CD4-positive, alpha-beta T cell (primary cell): ENCODE measurements at regions not wholly inside any gene's neighbourhood (a gene's known extent, or its start where the extent isn't known, plus 50 kb on each side); places are given as distances from the start of the nearest gene placed in this dataset.

Experiments
- ATAC-seq: fragments of 200-7000 bp; cut with Tn5 transposase; one replicate; pipeline ENCODE4 v1.10.0; 2022; ENCODE audit warnings: mild to moderate bottlenecking; ENCODE audit not compliant: poor library complexity
- CTCF ChIA-PET: fragments of 350-600 bp; sonication (Branson Sonifier 250); formaldehyde crosslinking; loops from one replicate; lab custom pipeline; 2021; ENCODE audit warnings: antibody characterized with exemption, inconsistent platforms; lab: Charles Lee
- POLR2A ChIA-PET: fragments of 350-600 bp; sonication (Branson Sonifier 250); formaldehyde crosslinking; loops from one replicate; lab custom pipeline; 2021; ENCODE audit warnings: antibody characterized with exemption, inconsistent platforms; lab: Charles Lee
- DNase-seq, 14 experiments: peaks; one replicate each; pipeline ENCODE4 v3.0.0-alpha.2; 2013 to 2020; ENCODE audit warnings: mixed read lengths in 2 of 14
- H3K27ac ChIP-seq, 2 donors: one replicate each; pipeline versions ENCODE4 v1.5.1 to v1.7.0; 2013; ENCODE audit warnings: low read length in 2 of 2, low read depth in 1 of 2, mild to moderate bottlenecking in 1 of 2
- H3K27me3 ChIP-seq, 2 experiments: 1 replicate in 1 of 2; 2 replicates in 1 of 2; pipeline versions ENCODE4 v1.6.1 to v1.7.0; 2013; ENCODE audit warnings: low read length in 2 of 2, control low read depth in 1 of 2, mild to moderate bottlenecking in 1 of 2, moderate library complexity in 1 of 2; ENCODE audit not compliant: insufficient read depth in 2 of 2, control insufficient read depth in 1 of 2
- H3K36me3 ChIP-seq: one replicate; pipeline ENCODE4 v1.6.1; 2013; ENCODE audit warnings: low read length, control low read depth; ENCODE audit not compliant: insufficient read depth
- H3K4me1 ChIP-seq: one replicate; pipeline ENCODE4 v1.6.1; 2013; ENCODE audit warnings: low read length, control low read depth; ENCODE audit not compliant: insufficient read depth
- H3K4me3 ChIP-seq: one replicate; pipeline ENCODE4 v1.5.1; 2013; ENCODE audit warnings: mild to moderate bottlenecking, low read length, moderate library complexity
- H3K9me3 ChIP-seq, 2 experiments: 1 replicate in 1 of 2; 2 replicates in 1 of 2; pipeline versions ENCODE4 v1.6.1 to v1.7.0; 2013; ENCODE audit warnings: low read length in 2 of 2, mild to moderate bottlenecking in 2 of 2, control low read depth in 1 of 2, moderate library complexity in 1 of 2; ENCODE audit not compliant: control insufficient read depth in 1 of 2, insufficient read depth in 1 of 2
- H3K27ac Mint-ChIP-seq: one replicate; pipeline ENCODE4 v1.8.0; 2020; ENCODE audit warnings: mixed read lengths
- H3K27me3 Mint-ChIP-seq: one replicate; pipeline ENCODE4 v1.8.0; 2021; ENCODE audit warnings: mixed read lengths
- H3K36me3 Mint-ChIP-seq: one replicate; pipeline ENCODE4 v1.8.0; 2021; ENCODE audit warnings: low read depth, mixed read lengths
- H3K4me1 Mint-ChIP-seq: one replicate; pipeline ENCODE4 v1.8.0; 2021; ENCODE audit warnings: low read depth, mixed read lengths
- H3K4me3 Mint-ChIP-seq: one replicate; pipeline ENCODE4 v1.8.0; 2020; ENCODE audit warnings: mild to moderate bottlenecking, mixed read lengths
- H3K9me3 Mint-ChIP-seq: one replicate; pipeline ENCODE4 v1.8.0; 2020; ENCODE audit warnings: mixed read lengths
- intact Hi-C, 2 experiments: fragments of 100-400 bp; cut with DNase I in 1 of 2; cut with micrococcal nuclease in 1 of 2; formaldehyde crosslinking; loops; one replicate each; pipeline versions ENCODE4 v1.15.1 to v1.9.0; 2023 to 2025; cut with DNase I, micrococcal nuclease
- TF ChIP-seq, protein P1 (sequence below): fragments of 200-600 bp; IDR thresholded peaks from one replicate; pipeline ENCODE4 v1.8.0; 2022; ENCODE audit warnings: antibody characterized with exemption, mild to moderate bottlenecking

DNA sequence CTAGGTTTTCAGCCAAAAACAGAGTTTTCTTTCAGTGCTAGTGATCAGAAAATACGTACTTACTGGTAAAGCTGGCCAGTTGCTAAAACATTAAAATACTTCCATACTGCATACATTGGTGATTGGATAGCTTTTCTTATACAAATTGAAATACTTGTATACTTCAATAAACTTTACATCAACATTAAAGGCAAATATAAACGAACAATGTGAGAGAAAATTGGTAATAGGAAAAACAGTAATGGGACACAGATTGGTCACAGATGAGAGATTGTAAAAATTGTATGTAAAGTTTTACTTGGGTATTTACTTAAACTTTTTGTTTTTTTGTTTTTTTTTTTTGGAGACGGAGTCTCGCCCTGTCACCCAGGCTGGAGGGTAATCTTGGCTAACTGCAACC, 391.7 kb downstream of the TFEC start:
- intact Hi-C loops: no loop called here
- Mint-ChIP-seq H3K27ac (no peak overlapping the region), H3K36me3 (no peaks in the 10 kb centered on the region), H3K4me3 (no peak overlapping the region), H3K9me3 (peaks cover 9% of the 10 kb centered on the region), H3K27me3 (no peaks in the 10 kb centered on the region), H3K4me1 (no peaks in the 10 kb centered on the region)
- peaks cover 0 to 8% of the 10 kb centered on the region in 2 experiments for H3K9me3 ChIP-seq
- no peak overlapping the region for H3K27ac ChIP-seq
- CTCF ChIA-PET: no interaction called here
- ATAC-seq (no peak), DNase-seq (no peak)
- POLR2A ChIA-PET: no interaction called here
- no peaks in the 10 kb centered on the region for H3K36me3 ChIP-seq
- no peaks in the 10 kb centered on the region for H3K27me3 ChIP-seq
- H3K4me1 ChIP-seq: no peaks in the 10 kb centered on the region
- H3K4me3 ChIP-seq: no peak overlapping the region
- TF ChIP-seq, protein P1, sequence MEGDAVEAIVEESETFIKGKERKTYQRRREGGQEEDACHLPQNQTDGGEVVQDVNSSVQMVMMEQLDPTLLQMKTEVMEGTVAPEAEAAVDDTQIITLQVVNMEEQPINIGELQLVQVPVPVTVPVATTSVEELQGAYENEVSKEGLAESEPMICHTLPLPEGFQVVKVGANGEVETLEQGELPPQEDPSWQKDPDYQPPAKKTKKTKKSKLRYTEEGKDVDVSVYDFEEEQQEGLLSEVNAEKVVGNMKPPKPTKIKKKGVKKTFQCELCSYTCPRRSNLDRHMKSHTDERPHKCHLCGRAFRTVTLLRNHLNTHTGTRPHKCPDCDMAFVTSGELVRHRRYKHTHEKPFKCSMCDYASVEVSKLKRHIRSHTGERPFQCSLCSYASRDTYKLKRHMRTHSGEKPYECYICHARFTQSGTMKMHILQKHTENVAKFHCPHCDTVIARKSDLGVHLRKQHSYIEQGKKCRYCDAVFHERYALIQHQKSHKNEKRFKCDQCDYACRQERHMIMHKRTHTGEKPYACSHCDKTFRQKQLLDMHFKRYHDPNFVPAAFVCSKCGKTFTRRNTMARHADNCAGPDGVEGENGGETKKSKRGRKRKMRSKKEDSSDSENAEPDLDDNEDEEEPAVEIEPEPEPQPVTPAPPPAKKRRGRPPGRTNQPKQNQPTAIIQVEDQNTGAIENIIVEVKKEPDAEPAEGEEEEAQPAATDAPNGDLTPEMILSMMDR: no peak

- H3K9me3 Mint-ChIP-seq: peaks cover 9% of the 10 kb centered on the region
- TF ChIP-seq, protein P1: no peak
- H3K36me3 Mint-ChIP-seq: no peaks in the 10 kb centered on the region
- Histone ChIP-seq H3K4me3 (no peak overlapping the region), H3K9me3 (peaks cover 0 to 7% of the 10 kb centered on the region in 2 experiments), H3K4me1 (no peaks in the 10 kb centered on the region), H3K27ac (no peak overlapping the region), H3K27me3 (no peaks in the 10 kb centered on the region), H3K36me3 (no peaks in the 10 kb centered on the region)
- no peak for DNase-seq
- no peaks in the 10 kb centered on the region for H3K4me1 Mint-ChIP-seq
- no peak overlapping the region for H3K27ac Mint-ChIP-seq
- no peaks in the 10 kb centered on the region for H3K27me3 Mint-ChIP-seq
- ATAC-seq: no peak
- POLR2A ChIA-PET: no interaction called here
- intact Hi-C loops: no loop called here
- CTCF ChIA-PET: no interaction called here
- no peak overlapping the region for H3K4me3 Mint-ChIP-seq
Observed at GRCh38 chr7:115637128-115637527, 393.4 kb downstream of the TFEC start.

DNA sequence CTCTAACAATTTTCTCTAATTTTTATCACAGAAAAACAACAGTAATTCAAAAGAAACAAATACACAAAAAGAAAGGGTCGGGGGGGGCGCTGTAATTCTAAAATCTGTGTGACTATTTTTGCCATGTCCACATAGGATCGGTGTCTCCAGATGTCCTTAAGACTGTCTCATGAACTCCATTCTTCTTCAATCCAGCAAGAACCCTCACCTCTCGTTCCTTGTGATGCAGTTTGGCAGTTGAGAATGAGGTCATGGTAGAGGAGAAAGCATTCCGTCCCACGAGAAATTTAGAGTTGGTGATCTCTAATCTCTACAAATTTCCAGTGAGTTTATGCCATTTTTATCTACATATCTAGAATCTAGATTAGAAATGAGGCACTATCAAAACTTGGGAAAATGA, 394.7 kb downstream of the TFEC start:
- Histone ChIP-seq H3K36me3 (no peaks in the 10 kb centered on the region), H3K9me3 (no peaks in the 10 kb centered on the region), H3K4me3 (no peak overlapping the region), H3K27me3 (no peaks in the 10 kb centered on the region), H3K4me1 (no peaks in the 10 kb centered on the region), H3K27ac (no peak overlapping the region)
- ChIA-PET POLR2A (no interaction called here), CTCF (no interaction called here)
- Mint-ChIP-seq H3K27me3 (no peaks in the 10 kb centered on the region), H3K4me3 (no peak overlapping the region), H3K36me3 (no peaks in the 10 kb centered on the region), H3K4me1 (no peaks in the 10 kb centered on the region), H3K27ac (no peak overlapping the region), H3K9me3 (peaks cover 4% of the 10 kb centered on the region)
- ATAC-seq (no peak), DNase-seq (no peak)
- TF ChIP-seq, protein P1: no peak
- intact Hi-C loops: no loop called here
